ENCODE measurements at regions not wholly inside any gene's neighbourhood (a gene's known extent, or its start where the extent isn't known, plus 50 kb on each side); places are given as distances from the start of the nearest gene placed in this dataset.

DNA sequence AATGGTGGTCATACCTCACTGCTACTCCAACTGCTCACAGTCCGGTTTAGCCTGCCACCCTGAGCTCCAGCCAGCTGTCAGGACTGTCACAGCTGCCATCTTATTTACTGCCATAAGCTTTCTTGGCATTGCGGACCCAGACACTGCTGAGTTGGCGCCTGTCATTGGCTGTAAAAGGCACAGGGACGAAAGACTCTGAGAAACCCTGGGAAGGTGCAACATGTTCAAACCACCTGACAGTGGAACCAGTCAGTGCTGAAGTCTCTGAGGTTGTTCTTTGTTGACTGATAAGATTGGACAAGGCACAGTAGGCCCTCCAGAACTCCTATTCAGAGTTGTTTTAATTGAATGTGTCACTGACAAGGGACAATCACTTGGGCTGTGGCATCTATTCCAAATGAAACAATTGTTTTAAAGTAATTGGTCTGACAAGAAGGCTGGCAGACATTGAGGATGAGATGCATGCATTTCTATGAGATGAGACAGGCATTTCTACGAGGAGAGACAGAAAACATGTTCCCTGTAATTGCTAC lies 927.8 kb downstream of the STPG2 start:
- TF ChIP-seq, protein P1, sequence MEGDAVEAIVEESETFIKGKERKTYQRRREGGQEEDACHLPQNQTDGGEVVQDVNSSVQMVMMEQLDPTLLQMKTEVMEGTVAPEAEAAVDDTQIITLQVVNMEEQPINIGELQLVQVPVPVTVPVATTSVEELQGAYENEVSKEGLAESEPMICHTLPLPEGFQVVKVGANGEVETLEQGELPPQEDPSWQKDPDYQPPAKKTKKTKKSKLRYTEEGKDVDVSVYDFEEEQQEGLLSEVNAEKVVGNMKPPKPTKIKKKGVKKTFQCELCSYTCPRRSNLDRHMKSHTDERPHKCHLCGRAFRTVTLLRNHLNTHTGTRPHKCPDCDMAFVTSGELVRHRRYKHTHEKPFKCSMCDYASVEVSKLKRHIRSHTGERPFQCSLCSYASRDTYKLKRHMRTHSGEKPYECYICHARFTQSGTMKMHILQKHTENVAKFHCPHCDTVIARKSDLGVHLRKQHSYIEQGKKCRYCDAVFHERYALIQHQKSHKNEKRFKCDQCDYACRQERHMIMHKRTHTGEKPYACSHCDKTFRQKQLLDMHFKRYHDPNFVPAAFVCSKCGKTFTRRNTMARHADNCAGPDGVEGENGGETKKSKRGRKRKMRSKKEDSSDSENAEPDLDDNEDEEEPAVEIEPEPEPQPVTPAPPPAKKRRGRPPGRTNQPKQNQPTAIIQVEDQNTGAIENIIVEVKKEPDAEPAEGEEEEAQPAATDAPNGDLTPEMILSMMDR (IDR thresholded peaks at IDR 0.05): no peak
- no peak for TF ChIP-seq ZFX (IDR thresholded peaks at IDR 0.05; ENCODE audit: borderline replicate concordance)
- H3K27ac ChIP-seq: no peak overlapping the region

DNA sequence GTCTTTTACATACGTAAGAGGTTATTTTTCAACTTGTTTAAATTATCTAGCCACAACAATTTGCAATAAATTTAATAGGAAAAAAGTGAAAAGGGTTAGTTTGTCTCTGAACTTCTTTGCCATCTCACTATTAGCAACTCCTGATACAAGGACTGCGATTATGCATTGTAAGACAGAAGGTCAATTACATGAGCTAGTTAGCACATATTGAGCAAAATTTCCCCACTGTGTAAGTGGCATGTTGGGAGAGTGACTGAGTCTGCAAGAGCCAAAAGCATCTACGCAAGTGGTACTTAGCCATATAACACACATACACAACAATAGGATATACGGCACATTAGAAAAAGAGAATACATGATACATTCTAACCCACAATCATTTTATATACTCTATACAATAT lies 927.2 kb downstream of the STPG2 start:
- TF ChIP-seq, protein P1 (IDR thresholded peaks at IDR 0.05): no peak
- no peak overlapping the region for H3K27ac ChIP-seq

DNA sequence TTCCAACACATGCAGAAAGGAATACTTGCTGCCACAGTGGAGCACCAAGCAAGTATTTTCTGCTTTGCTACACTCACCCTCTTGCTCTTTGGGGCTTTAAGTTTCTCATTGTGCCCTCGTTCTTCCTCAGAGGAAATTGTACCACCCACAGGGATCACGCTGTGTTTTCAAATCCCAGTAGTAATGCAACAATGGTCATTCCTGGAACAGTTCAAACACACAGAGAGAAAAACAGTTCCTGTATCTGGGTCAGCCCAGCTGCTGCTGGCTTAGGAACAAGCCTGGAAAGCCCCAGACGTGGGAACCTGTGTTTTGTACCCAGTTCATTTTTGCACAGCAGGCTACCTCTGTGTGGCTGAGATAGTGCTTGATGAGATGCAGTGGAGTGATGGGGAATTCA lies 907.8 kb downstream of the STPG2 start:
- TF ChIP-seq ZFX (IDR thresholded peaks at IDR 0.05; ENCODE audit: borderline replicate concordance): no peak
- TF ChIP-seq, protein P1 (IDR thresholded peaks at IDR 0.05): no peak
- H3K27ac ChIP-seq: no peak overlapping the region

DNA sequence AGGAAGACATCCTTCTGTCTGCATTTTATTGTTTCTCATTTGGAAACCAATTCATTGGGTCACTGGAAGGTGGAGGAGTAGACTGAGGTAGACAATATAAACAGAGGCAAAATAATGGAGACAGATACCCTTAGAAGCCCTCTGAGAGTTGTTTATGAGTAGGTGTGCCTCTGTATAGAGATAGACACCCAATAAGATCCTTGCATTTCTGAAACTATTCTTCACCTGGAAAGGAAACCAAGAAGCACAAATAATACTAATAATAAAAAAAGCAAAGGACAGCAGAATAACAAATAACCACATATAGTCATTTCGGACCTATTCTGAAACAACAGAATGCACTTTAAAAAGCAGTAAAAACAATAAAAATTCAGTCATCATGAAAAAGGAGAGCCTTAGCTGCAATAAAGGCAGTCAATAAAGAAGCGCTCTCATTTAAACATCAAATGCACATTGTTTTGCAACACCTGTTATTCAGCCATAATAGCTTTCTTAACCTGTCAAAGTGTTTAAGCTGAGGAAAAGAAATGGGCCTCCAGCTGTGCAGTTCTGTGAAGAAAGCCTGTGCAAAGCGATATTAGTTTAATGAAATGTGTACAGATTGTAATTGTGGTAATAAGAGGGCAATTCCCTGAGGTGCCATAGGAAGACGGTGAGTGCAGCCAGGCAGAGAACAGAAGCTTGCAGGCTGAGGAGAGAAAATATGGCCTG lies 904.2 kb downstream of the STPG2 start:
- TF ChIP-seq ZFX (IDR thresholded peaks at IDR 0.05; ENCODE audit: borderline replicate concordance): no peak
- TF ChIP-seq, protein P1 (IDR thresholded peaks at IDR 0.05): no peak
- H3K27ac ChIP-seq: no peak overlapping the region

DNA sequence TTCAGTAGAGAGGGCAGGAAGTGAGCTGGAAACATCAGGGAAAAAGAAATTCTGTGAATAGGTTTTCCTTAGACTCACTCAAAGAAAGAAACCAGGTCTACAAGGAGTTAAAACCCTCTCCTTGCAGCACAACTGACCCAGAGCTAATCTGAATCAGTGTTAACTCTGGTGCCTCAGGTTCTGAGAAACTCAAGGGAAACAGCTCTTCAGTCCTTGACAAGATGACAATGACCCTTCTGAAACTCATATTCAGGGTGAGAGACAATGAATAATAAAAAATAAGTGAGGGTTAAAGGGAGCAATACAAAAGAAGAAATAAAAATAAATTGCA lies 903.6 kb downstream of the STPG2 start:
- H3K27ac ChIP-seq: no peak overlapping the region
- TF ChIP-seq ZFX (IDR thresholded peaks at IDR 0.05; ENCODE audit: borderline replicate concordance): no peak
- TF ChIP-seq, protein P1 (IDR thresholded peaks at IDR 0.05): no peak

DNA sequence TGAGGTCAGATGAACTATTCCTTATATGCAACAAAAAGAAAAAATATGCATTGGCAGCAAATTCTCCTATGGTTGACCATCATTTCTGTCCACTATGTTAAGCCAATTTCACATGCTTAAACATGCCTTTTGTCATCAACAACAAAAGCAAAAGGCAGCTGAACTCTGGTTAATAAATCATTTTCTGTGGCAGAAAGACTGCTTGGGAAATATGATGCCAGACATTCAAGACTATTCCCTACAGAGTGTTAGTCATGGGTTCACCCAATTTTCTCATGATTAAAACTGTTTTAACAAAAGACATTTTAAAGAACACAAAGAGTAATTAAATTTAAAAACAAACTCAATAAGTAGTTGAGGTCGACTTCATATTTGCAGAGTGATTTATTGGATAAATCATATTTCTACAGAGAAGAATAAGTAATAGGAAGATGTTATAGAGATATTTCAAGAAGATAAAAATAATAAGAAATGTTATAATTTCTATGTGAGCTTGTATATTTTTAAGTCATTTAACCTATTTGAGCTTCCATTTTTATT lies 890.6 kb downstream of the STPG2 start:
- TF ChIP-seq, protein P1 (IDR thresholded peaks at IDR 0.05): no peak
- no peak for TF ChIP-seq ZFX (IDR thresholded peaks at IDR 0.05; ENCODE audit: borderline replicate concordance)
- no peak overlapping the region for H3K27ac ChIP-seq

DNA sequence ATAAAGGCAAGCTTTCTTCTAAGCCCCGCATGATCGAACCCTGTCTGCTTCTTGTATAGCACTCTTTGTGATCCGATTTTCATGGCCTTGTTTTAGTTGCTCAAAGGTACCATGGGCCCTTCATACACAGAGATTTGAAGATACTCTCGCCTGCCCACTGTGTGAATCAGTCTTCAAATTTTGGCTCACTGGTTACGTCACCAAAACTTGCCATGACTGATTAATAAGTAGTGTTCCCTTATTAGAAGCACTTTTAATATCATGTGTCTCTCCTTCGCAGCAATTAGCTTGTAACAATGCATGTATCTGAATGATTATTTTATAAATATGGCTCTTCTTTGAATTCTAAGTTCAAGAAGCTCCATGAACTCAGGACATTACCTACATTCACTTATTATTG lies 880.5 kb downstream of the STPG2 start:
- no peak for TF ChIP-seq ZFX (IDR thresholded peaks at IDR 0.05; ENCODE audit: borderline replicate concordance)
- TF ChIP-seq, protein P1 (IDR thresholded peaks at IDR 0.05): no peak
- H3K27ac ChIP-seq: no peak overlapping the region

Data from 22Rv1 (cell line).